NCI-H1694 treated with DMSO at 0.1 percent for 48 hours (cell line): ENCODE measurements at regions not wholly inside any gene's neighbourhood (a gene's known extent, or its start where the extent isn't known, plus 50 kb on each side); places are given as distances from the start of the nearest gene placed in this dataset.

Experiments
- DNase-seq: peaks from one replicate; lab custom pipeline; 2025; lab: John Stamatoyannopoulos, UW

GRCh38 chr11:114758627-114759026, 80.3 kb downstream of the NXPE2 start:
- DNase-seq = no peak

- DNase-seq = no peak
Measured at GRCh38 chr11:114762408-114762807, 84.1 kb downstream of the NXPE2 start.

- DNase-seq = no peak
Measured at GRCh38 chr11:114764563-114764962, 86.2 kb downstream of the NXPE2 start.

GRCh38 chr11:114771172-114771571, 92.8 kb downstream of the NXPE2 start:
- DNase-seq = no peak

- no peak for DNase-seq
Measured at GRCh38 chr11:114773541-114774338, 95.4 kb downstream of the NXPE2 start.

GRCh38 chr11:114774599-114775361, 96.5 kb downstream of the NXPE2 start:
- DNase-seq = peak; percentile 4

- DNase-seq = no peak
Measured at GRCh38 chr11:114775875-114776621, 97.7 kb downstream of the NXPE2 start.

- DNase-seq = no peak
Measured at GRCh38 chr11:114776956-114777355, 98.6 kb downstream of the NXPE2 start.

- DNase-seq = no peak
Measured at GRCh38 chr11:114779189-114779588, 100.9 kb downstream of the NXPE2 start.

- DNase-seq = no peak
Measured at GRCh38 chr11:114782650-114783310, 104.5 kb downstream of the NXPE2 start.

GRCh38 chr11:114783805-114784204, 105.5 kb downstream of the NXPE2 start:
- no peak for DNase-seq

- no peak for DNase-seq
Measured at GRCh38 chr11:114784216-114784615, 105.9 kb downstream of the NXPE2 start.

- no peak for DNase-seq
Measured at GRCh38 chr11:114784891-114785290, 106.6 kb downstream of the NXPE2 start.

- no peak for DNase-seq
Measured at GRCh38 chr11:114785820-114786219, 107.5 kb downstream of the NXPE2 start.

GRCh38 chr11:114787126-114787525, 108.8 kb downstream of the NXPE2 start:
- no peak for DNase-seq

- no peak for DNase-seq
Measured at GRCh38 chr11:114790910-114791309, 112.6 kb downstream of the NXPE2 start.

- DNase-seq = no peak
Measured at GRCh38 chr11:114794048-114794684, 115.8 kb downstream of the NXPE2 start.

GRCh38 chr11:114796954-114797721, 118.8 kb downstream of the NXPE2 start:
- DNase-seq = no peak

- DNase-seq = no peak
Measured at GRCh38 chr11:114799476-114799875, 121.1 kb downstream of the NXPE2 start.

- no peak for DNase-seq
Measured at GRCh38 chr11:114801773-114802172, 123.4 kb downstream of the NXPE2 start.

- no peak for DNase-seq
Measured at GRCh38 chr11:114802878-114803277, 124.6 kb downstream of the NXPE2 start.
